G401.6 (cell line): ENCODE measurements at regions not wholly inside any gene's neighbourhood (a gene's known extent, or its start where the extent isn't known, plus 50 kb on each side); places are given as distances from the start of the nearest gene placed in this dataset.

Experiments used
- FAIRE-seq: peaks from 2 replicates; lab custom pipeline; 2012; peaks lifted over from hg19 to GRCh38; lab: Jason Lieb, UNC

DNA sequence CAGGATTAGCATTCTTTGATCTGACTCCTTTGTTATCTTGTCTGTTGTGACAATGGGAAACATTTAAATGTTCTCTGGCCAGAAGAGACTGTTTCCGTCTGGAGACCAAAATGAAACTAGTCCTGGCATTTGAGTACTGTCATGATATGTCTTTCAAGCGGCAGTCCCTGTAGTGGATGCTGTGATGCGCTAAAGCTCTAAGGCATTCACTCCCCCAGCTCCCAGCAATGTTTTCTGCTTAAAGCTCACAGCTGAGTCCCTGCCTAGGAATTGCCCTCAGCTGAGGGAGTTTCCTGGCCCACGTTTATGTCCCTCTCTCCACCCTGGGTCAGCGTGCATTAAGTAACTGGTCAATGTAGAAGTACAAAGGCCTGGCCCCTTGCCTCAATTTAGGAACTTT, 109.4 kb downstream of the UCHL5 start:
- FAIRE-seq, result no peak

DNA sequence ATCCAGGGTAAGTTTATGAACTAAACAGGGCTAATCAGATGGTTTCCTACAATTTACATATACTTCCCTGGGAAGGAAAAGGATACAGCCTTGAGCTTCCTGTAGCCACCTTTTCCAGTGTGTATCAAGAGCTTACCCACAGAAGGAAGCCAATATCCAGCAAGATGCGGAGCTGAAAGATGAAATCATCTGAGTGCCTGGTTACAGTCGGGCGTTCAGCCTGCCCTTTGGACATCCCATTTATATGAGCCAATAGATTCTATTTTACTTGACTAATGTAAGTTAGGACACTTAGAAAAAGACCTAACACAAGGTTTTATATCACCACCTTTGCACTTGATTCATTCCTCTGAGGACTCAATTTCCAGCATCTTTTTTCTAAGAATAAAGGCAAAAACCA, 108.2 kb downstream of the UCHL5 start:
- FAIRE-seq, result no peak

DNA sequence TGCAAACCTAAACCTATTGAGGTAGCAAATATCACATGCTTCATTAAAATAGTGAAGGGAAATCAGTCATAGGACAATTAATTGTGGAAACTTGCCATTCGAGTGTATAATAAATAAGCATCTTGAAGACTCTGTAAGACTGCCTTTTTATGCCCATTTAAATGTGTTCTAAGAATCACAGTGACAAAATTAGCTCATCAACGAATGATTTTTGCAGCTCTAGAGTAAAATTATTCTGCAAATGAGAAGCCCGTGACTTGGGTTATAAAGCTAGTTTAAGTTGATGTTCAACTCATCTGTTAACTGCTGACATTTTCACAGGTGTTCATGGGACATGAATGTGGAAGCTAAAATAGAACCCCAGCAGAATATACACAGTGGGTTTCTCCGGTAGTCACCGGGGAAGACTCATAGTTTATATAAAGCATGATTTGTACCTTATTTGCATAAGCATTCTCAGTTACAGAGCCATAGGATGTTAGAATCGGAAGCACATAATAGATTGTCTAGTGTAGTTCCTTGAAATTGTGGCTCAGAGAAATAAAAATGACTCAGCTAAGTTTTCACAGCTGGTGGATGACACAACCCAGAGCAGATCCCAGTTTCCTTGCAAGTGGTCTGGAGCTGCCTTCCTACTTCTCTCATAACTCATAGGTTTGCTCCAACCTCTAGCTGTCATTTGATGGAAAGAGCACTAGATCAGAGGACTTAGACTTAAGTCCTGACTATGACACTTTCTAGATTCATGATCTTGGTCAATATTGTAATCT, 107.3 kb downstream of the UCHL5 start:
- no peak for FAIRE-seq

DNA sequence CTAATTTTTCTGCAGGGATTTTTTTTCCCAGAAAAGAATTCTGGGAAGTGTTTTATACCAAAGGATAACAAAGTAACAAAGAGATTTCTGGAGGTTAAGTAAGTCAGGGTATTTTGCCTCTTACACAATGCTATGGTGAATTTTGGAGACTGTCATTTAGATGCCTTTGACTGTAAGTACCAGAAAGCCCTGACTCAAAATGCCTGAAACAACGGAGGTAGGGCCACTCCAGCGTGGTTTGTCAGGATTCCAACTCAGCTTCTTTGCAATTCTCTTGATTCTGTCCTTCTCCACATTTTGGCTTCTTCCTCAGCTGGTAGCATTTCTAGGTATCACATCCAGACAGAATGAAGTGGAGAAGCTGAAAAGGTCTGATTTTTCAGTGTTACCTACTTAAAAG, 106.5 kb downstream of the UCHL5 start:
- FAIRE-seq, result no peak

DNA sequence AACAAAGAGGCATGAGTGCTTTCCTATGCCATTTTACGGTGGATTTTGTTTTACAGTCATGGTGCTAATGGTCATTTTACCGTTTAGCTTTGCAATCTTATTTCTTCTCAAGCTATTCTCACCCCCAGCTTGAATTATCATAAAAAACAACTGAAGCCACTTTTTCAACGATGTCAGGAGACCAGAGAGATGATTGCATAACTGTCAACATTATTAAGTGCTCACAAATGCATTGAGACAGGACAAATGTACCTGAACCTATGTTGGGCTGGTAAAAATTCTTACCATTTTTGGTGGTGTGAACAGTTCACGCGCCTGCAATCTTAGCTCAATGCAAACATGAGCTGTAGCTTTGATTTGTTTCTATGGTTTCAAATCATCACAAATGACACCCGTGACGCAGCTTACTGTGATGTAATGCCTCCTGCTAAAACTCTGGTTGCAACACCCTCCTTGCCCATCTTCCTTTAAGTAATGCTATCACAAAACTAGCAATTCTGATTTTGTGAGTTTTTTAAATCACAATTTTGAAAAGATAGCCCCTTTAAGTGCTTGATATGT, 104.4 kb downstream of the UCHL5 start:
- no peak for FAIRE-seq

DNA sequence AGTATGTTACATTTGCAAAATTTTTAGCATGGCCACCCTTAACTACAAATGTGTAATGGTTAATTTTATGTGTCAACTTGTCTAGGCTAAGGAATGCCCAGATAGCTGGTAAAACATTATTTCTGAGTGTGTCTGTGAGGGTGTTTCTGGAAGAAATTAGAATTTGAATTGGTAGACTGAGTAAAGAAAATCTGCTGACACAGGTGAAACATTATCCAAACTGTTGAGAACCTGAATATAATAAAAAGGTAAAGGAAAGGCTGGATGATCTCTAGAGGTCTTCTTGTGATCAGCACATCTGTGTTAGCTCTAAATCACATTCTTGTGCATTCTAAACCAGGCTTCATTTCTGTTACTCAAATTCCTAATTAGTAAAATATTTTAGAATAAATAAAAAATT, 100.8 kb downstream of the UCHL5 start:
- FAIRE-seq, result no peak

DNA sequence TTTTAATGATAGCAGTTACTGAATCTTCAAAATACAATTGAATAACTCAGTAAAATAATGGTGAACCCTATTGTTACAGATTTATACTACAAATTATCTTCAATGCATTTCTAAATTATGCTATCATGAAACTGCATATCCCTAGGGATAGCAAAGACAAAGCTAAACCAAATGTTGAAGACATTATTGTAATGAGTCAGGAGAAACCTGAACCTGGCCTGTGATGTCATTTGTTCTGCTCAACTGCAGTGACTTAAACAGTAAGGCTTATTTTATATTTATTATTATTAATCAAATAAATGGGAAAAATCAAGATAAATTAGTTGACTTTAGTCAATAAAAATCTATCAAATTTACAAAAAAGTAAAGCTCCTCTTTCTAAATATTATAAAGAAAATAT, 100.3 kb downstream of the UCHL5 start:
- FAIRE-seq, result peak; percentile 17

DNA sequence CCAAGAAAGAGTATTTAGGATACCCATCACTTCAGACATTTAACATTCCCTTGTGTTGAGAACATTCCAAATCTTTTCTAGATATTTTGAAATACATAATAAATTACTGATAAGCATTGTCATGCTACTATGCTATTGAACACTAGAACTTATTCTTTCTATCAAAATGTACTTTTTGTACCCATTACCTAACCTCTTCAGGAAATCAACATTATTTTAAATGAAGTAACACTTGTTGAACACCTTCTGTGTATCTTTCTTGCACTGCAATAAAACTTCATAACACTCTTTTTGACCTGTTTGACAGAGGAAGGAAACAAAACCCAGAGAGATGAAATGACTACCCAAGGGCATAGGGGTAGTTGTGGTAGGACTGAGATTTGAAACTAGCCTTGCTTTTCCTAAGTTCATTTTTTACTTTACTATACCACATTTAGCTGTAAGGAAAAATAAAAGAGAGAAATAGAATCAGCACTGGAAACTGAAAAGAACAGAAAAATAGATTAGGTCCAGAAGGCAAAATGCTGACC, 99.4 kb downstream of the UCHL5 start:
- FAIRE-seq, result no peak
